ENCODE measurements at regions not wholly inside any gene's neighbourhood (a gene's known extent, or its start where the extent isn't known, plus 50 kb on each side); places are given as distances from the start of the nearest gene placed in this dataset.

GRCh38 chr16:63530974-63531373, 1494.7 kb upstream of the CDH8 start:
- no peak overlapping the region for H3K27ac ChIP-seq
- no peak for TF ChIP-seq ZFX (IDR thresholded peaks at IDR 0.05)

- H3K27ac ChIP-seq, result no peak overlapping the region
- TF ChIP-seq ZFX (IDR thresholded peaks at IDR 0.05) (no peak), CTCF (conservative IDR thresholded peaks at IDR 0.05) (peak; percentile 21)
Observed at GRCh38 chr16:63530208-63530607, 1494.0 kb upstream of the CDH8 start.

GRCh38 chr16:63527404-63527803, 1491.2 kb upstream of the CDH8 start:
- TF ChIP-seq CTCF (conservative IDR thresholded peaks at IDR 0.05) (no peak), ZFX (IDR thresholded peaks at IDR 0.05) (no peak)
- no peak overlapping the region for H3K27ac ChIP-seq

- H3K27ac ChIP-seq, result no peak overlapping the region
- TF ChIP-seq ZFX (IDR thresholded peaks at IDR 0.05) (no peak), CTCF (conservative IDR thresholded peaks at IDR 0.05) (no peak)
Observed at GRCh38 chr16:63516394-63516793, 1480.2 kb upstream of the CDH8 start.

GRCh38 chr16:63512910-63513309, 1476.7 kb upstream of the CDH8 start:
- no peak for TF ChIP-seq CTCF (conservative IDR thresholded peaks at IDR 0.05)
- no peak for TF ChIP-seq ZFX (IDR thresholded peaks at IDR 0.05)

GRCh38 chr16:63497408-63497807, 1461.2 kb upstream of the CDH8 start:
- H3K27ac ChIP-seq, result no peak overlapping the region
- TF ChIP-seq CTCF (conservative IDR thresholded peaks at IDR 0.05) (no peak), ZFX (IDR thresholded peaks at IDR 0.05) (no peak)

More at GRCh38 chr16:63512910-63513309, 1476.7 kb upstream of the CDH8 start:
- H3K27ac ChIP-seq, result no peak overlapping the region

GRCh38 chr16:63496282-63496681, 1460.0 kb upstream of the CDH8 start:
- TF ChIP-seq CTCF (conservative IDR thresholded peaks at IDR 0.05) (no peak), ZFX (IDR thresholded peaks at IDR 0.05) (no peak)

GRCh38 chr16:63488955-63489354, 1452.7 kb upstream of the CDH8 start:
- H3K27ac ChIP-seq, result no peak overlapping the region
- no peak for TF ChIP-seq CTCF (conservative IDR thresholded peaks at IDR 0.05)
- no peak for TF ChIP-seq ZFX (IDR thresholded peaks at IDR 0.05)

More at GRCh38 chr16:63496282-63496681, 1460.0 kb upstream of the CDH8 start:
- no peak overlapping the region for H3K27ac ChIP-seq

Data from C4-2B (cell line).